HepG2 (cell line): ENCODE measurements at regions not wholly inside any gene's neighbourhood (a gene's known extent, or its start where the extent isn't known, plus 50 kb on each side); places are given as distances from the start of the nearest gene placed in this dataset.

Experiments
- ATAC-seq: fragments of 200-7000 bp; cut with Tn5 transposase; 3 replicates; pipeline ENCODE4 v1.9.1; 2020; ENCODE audit warnings: mild to moderate bottlenecking, moderate library complexity
- BruUV-seq: library from RNA; stranded (reverse); fragments of 400-500 nt; replicated peaks from 2 replicates; lab custom pipeline; 2021; lab: Mats Ljungman, UMichigan
- CTCF ChIA-PET: fragments of 300-600 bp; formaldehyde crosslinking; extraction: SDS; loops from one replicate; lab custom pipeline; 2021; ENCODE audit warnings: low total read pairs, inconsistent platforms, low intra/inter-chr PET ratio; lab: Yijun Ruan, JAX
- POLR2A ChIA-PET: fragments of 350-600 bp; sonication (Branson Sonifier 250); formaldehyde crosslinking; loops from one replicate; lab custom pipeline; 2020; ENCODE audit warnings: antibody characterized with exemption, inconsistent platforms; lab: Yijun Ruan, JAX
- DNase-seq: peaks from one replicate; pipeline ENCODE4 v3.0.0-alpha.2; 2015; ENCODE audit warnings: low spot score
- FAIRE-seq: peaks from 3 replicates; lab custom pipeline; 2011; peaks lifted over from hg19 to GRCh38; lab: Jason Lieb, UNC
- H2AFZ ChIP-seq: one replicate; pipeline ENCODE4 v1.6.1; 2011; ENCODE audit warnings: low read length, inconsistent platforms
- H3K27ac ChIP-seq: fragments of 300-600 bp; 3 replicates; pipeline ENCODE4 v1.8.0; 2011; ENCODE audit warnings: mixed run types, mild to moderate bottlenecking, mixed read lengths, low read length, inconsistent platforms; ENCODE audit not compliant: insufficient read depth; ENCODE audit errors: extremely low read length
- H3K27me3 ChIP-seq, 2 experiments: fragments of 200-600 bp in 1 of 2; 2 replicates in 1 of 2; 3 replicates in 1 of 2; pipeline versions ENCODE4 v1.6.0 to v1.8.0; 2011; ENCODE audit warnings: low read length in 2 of 2, mild to moderate bottlenecking in 2 of 2, moderate library complexity in 2 of 2, inconsistent platforms in 1 of 2; ENCODE audit not compliant: insufficient read depth in 2 of 2, control insufficient read depth in 1 of 2
- H3K36me3 ChIP-seq, 2 experiments: fragments of 200-600 bp in 1 of 2; replicated peaks in 1 of 2; 2 replicates in 1 of 2; 3 replicates in 1 of 2; pipeline versions ENCODE4 v1.5.1 to v1.8.0; 2011; ENCODE audit warnings: low read length in 2 of 2, inconsistent platforms in 1 of 2; ENCODE audit not compliant: insufficient read depth in 2 of 2, control insufficient read depth in 1 of 2
- H3K4me1 ChIP-seq: 2 replicates; pipeline ENCODE4 v1.5.1; 2012; ENCODE audit warnings: low read length, inconsistent platforms; ENCODE audit not compliant: insufficient read depth
- H3K4me2 ChIP-seq: 2 replicates; pipeline ENCODE4 v1.6.0; 2011; ENCODE audit warnings: low read depth, low read length, inconsistent platforms
- H3K4me3 ChIP-seq, 3 experiments: fragments of 200-600 bp in 1 of 3; sonication (generic), shearing (Covaris generic) in 1 of 3; replicated peaks in 1 of 3; 2 replicates each; pipeline ENCODE4 v1.5.1; 2011 to 2016; ENCODE audit warnings: low read length in 3 of 3, inconsistent platforms in 2 of 3, low read depth in 2 of 3, mild to moderate bottlenecking in 2 of 3, control low read depth in 1 of 3, mixed read lengths in 1 of 3; ENCODE audit not compliant: insufficient read depth in 1 of 3
- H3K79me2 ChIP-seq: one replicate; pipeline ENCODE4 v1.6.1; 2011; ENCODE audit warnings: low read length, inconsistent platforms; ENCODE audit not compliant: insufficient read depth
- H3K9ac ChIP-seq: 2 replicates; pipeline ENCODE4 v1.6.0; 2011; ENCODE audit warnings: mild to moderate bottlenecking, low read depth, low read length, inconsistent platforms; ENCODE audit not compliant: insufficient read depth
- H3K9me3 ChIP-seq: 2 replicates; pipeline ENCODE4 v1.5.1; 2012; ENCODE audit warnings: mild to moderate bottlenecking, low read length
- H4K20me1 ChIP-seq: 2 replicates; pipeline ENCODE4 v1.6.0; 2011; ENCODE audit warnings: inconsistent platforms, mild to moderate bottlenecking, low read length, moderate library complexity; ENCODE audit not compliant: insufficient read depth
- ARHGAP35 ChIP-seq: sonication (generic); formaldehyde crosslinking; IDR thresholded peaks from 2 replicates; pipeline ENCODE4 v1.9.0; 2022; ENCODE audit warnings: mild to moderate bottlenecking, inconsistent platforms, moderate library complexity, missing genetic modification reagents, borderline replicate concordance
- FOXK1 ChIP-seq: sonication (generic); formaldehyde crosslinking; IDR thresholded peaks from 2 replicates; pipeline ENCODE4 v1.4.0; 2020; ENCODE audit warnings: low read depth, missing genetic modification reagents, borderline replicate concordance
- ZNF12 ChIP-seq: sonication (generic); formaldehyde crosslinking; IDR thresholded peaks from 2 replicates; pipeline ENCODE4 v1.5.0; 2020; ENCODE audit warnings: missing genetic modification reagents
- ZNF329 ChIP-seq: sonication (generic); formaldehyde crosslinking; IDR thresholded peaks from 2 replicates; pipeline ENCODE4 v1.9.0; 2021; ENCODE audit warnings: low read depth, mild to moderate bottlenecking, missing genetic modification reagents
- ZNF670 ChIP-seq: sonication (generic); formaldehyde crosslinking; IDR thresholded peaks from 2 replicates; pipeline ENCODE4 v1.8.0; 2022; ENCODE audit warnings: mild to moderate bottlenecking, missing genetic modification reagents, borderline replicate concordance
- WGBS: methylation state at CpG from one replicate; pipeline ENCODE4 v1.1.6; 2017; ENCODE audit warnings: low lambda C conversion rate; 5-methylcytosine and 5-hydroxymethylcytosine counted together
- in situ Hi-C: cut with HindIII; loops from 2 replicates; pipeline ENCODE4 v1.10.0; 2017; ENCODE audit warnings: low pct_unique_long_range_greater_than_20kb; ENCODE audit not compliant: extremely low pct_ligation_motif_present
- intact Hi-C: fragments of 100-400 bp; cut with micrococcal nuclease; formaldehyde crosslinking; loops from one replicate; pipeline ENCODE4 v1.10.0; 2022; ENCODE audit not compliant: unreplicated experiment
- TF ChIP-seq, protein P1 (sequence below): sonication (generic); formaldehyde crosslinking; IDR thresholded peaks from 2 replicates; pipeline ENCODE4 v1.8.0; 2022; ENCODE audit warnings: low read depth, missing genetic modification reagents
- TF ChIP-seq, protein P2 (sequence below): sonication (generic); formaldehyde crosslinking; IDR thresholded peaks from 2 replicates; pipeline ENCODE4 v1.5.0; 2020; ENCODE audit warnings: mild to moderate bottlenecking, missing genetic modification reagents, moderate library complexity

DNA sequence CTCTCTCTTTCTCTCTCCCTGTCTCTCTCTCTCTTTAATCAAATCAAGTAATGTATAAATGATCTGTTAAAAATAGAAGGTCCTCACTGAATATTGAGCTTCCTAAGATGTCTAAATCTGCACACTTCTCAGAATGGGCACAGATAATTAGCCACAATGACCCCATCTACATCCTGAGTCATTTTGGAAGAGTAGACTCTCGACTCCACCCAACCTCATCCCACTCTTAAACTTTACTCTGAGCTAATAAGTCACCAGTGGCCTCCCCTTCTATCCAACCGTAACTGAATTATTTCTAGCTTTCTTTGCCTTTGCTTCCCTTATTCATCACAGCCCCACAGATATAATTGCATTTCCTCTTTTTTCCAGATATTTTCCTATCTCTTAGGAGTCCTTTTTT lies 326.5 kb upstream of the ZNF717 start:
- Histone ChIP-seq H3K4me1 (no peaks in the 10 kb centered on the region), H3K27me3 (no peaks in the 10 kb centered on the region), H4K20me1 (no peaks in the 10 kb centered on the region), H2AFZ (no peak overlapping the region), H3K27ac (no peak overlapping the region), H3K4me2 (no peak overlapping the region), H3K36me3 (no peaks in the 10 kb centered on the region), H3K9me3 (no peaks in the 10 kb centered on the region)
- FAIRE-seq (no peak), DNase-seq (no peak), ATAC-seq (no peak)
- in situ Hi-C loops = no loop called here
- CTCF ChIA-PET = no interaction called here
- intact Hi-C loops = no loop called here
- 2% methylated on average over 2 of the region's 2 CpGs for WGBS
- no TSS peak for BruUV-seq
- POLR2A ChIA-PET = no interaction called here
- no peak for TF ChIP-seq FOXK1 (CRISPR knock-in tag)
- TF ChIP-seq ZNF329 (CRISPR knock-in tag) = no peak
- no peak for TF ChIP-seq ARHGAP35 (CRISPR knock-in tag)
- TF ChIP-seq, protein P1, sequence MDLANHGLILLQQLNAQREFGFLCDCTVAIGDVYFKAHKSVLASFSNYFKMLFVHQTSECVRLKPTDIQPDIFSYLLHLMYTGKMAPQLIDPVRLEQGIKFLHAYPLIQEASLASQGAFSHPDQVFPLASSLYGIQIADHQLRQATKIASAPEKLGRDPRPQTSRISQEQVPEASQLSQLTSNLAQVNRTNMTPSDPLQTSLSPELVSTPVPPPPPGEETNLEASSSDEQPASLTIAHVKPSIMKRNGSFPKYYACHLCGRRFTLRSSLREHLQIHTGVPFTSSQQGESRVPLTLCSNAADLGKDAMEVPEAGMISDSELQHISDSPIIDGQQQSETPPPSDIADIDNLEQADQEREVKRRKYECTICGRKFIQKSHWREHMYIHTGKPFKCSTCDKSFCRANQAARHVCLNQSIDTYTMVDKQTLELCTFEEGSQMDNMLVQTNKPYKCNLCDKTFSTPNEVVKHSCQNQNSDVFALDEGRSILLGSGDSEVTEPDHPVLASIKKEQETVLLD (CRISPR knock-in tag) = no peak
- TF ChIP-seq ZNF12 = no peak
- no peak for TF ChIP-seq ZNF670 (CRISPR knock-in tag)
- TF ChIP-seq, protein P2, sequence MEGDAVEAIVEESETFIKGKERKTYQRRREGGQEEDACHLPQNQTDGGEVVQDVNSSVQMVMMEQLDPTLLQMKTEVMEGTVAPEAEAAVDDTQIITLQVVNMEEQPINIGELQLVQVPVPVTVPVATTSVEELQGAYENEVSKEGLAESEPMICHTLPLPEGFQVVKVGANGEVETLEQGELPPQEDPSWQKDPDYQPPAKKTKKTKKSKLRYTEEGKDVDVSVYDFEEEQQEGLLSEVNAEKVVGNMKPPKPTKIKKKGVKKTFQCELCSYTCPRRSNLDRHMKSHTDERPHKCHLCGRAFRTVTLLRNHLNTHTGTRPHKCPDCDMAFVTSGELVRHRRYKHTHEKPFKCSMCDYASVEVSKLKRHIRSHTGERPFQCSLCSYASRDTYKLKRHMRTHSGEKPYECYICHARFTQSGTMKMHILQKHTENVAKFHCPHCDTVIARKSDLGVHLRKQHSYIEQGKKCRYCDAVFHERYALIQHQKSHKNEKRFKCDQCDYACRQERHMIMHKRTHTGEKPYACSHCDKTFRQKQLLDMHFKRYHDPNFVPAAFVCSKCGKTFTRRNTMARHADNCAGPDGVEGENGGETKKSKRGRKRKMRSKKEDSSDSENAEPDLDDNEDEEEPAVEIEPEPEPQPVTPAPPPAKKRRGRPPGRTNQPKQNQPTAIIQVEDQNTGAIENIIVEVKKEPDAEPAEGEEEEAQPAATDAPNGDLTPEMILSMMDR (CRISPR knock-in tag) = no peak
- TF ChIP-seq, all 625 proteins: peak for 0
- Histone ChIP-seq H3K4me3 (no peak overlapping the region), H3K9ac (no peak overlapping the region), H3K79me2 (no peaks in the 10 kb centered on the region)
